Activated naive CD4-positive, alpha-beta T cell treated with anti-CD3 and anti-CD28 coated beads, Interleukin-2, amount 10 ng/mL, durations not matched to agents 7 days and 5 days (primary cell): ENCODE measurements at regions not wholly inside any gene's neighbourhood (a gene's known extent, or its start where the extent isn't known, plus 50 kb on each side); places are given as distances from the start of the nearest gene placed in this dataset.
"Not testable (repeated sequence)": the region's sequence is repeated elsewhere in the genome, so short reads cannot be mapped to it uniquely, and the experiment has no call there.

ENCODE experiments used
- CTCF ChIA-PET: fragments of 350-600 bp; sonication (Branson Sonifier 250); formaldehyde crosslinking; loops from one replicate; lab custom pipeline; 2021; ENCODE audit warnings: antibody characterized with exemption; lab: Charles Lee
- DNase-seq: peaks from one replicate; pipeline ENCODE4 v3.0.0-alpha.2; 2020
- H3K27ac Mint-ChIP-seq: one replicate; pipeline ENCODE4 v1.8.0; 2021; ENCODE audit warnings: mild to moderate bottlenecking, moderate library complexity, mixed read lengths
- H3K27me3 Mint-ChIP-seq: one replicate; pipeline ENCODE4 v1.8.0; 2021; ENCODE audit warnings: mild to moderate bottlenecking, mixed read lengths
- H3K36me3 Mint-ChIP-seq: one replicate; pipeline ENCODE4 v1.8.0; 2021; ENCODE audit warnings: mixed read lengths
- H3K4me1 Mint-ChIP-seq: one replicate; pipeline ENCODE4 v1.8.0; 2021; ENCODE audit warnings: mixed read lengths
- H3K4me3 Mint-ChIP-seq: one replicate; pipeline ENCODE4 v1.8.0; 2021; ENCODE audit warnings: mild to moderate bottlenecking, moderate library complexity, mixed read lengths
- H3K9me3 Mint-ChIP-seq: one replicate; pipeline ENCODE4 v1.8.0; 2021; ENCODE audit warnings: mixed read lengths

GRCh38 chr5:8726383-8727036, 819.4 kb downstream of the SEMA5A start:
- Mint-ChIP-seq H3K27ac (no peak overlapping the region), H3K27me3 (no peaks in the 10 kb centered on the region), H3K4me3 (no peak overlapping the region), H3K36me3 (no peaks in the 10 kb centered on the region), H3K9me3 (peaks cover 15% of the 10 kb centered on the region), H3K4me1 (no peaks in the 10 kb centered on the region)
- CTCF ChIA-PET, result no interaction called here
- DNase-seq, result no peak

DNA sequence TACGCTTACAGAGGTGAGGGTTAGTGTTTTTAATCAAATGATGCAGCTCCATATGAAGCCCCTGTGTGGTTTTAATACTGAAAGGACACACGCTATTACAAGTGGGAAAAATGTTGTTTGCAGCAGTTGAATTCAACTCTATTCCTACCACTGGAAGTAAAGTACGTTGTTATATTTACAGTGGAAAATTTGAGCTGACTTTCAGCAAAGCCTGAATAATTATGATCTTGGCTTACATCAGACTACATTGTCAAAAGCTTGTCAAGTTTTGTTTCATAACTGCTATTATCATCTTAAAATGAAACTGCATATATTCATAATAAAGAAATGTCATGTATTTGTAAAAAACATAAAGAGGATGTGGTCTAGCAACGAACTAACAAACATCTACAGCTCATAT, 818.5 kb downstream of the SEMA5A start:
- peaks cover 15% of the 10 kb centered on the region for H3K9me3 Mint-ChIP-seq
- CTCF ChIA-PET, result no interaction called here
- no peak overlapping the region for H3K4me3 Mint-ChIP-seq
- H3K4me1 Mint-ChIP-seq, result no peaks in the 10 kb centered on the region
- no peaks in the 10 kb centered on the region for H3K36me3 Mint-ChIP-seq
- H3K27me3 Mint-ChIP-seq, result no peaks in the 10 kb centered on the region
- no peak overlapping the region for H3K27ac Mint-ChIP-seq
- no peak for DNase-seq

GRCh38 chr5:8729437-8729836, 816.4 kb downstream of the SEMA5A start:
- CTCF ChIA-PET, result no interaction called here
- no peak overlapping the region for H3K27ac Mint-ChIP-seq
- H3K27me3 Mint-ChIP-seq, result no peaks in the 10 kb centered on the region
- no peak overlapping the region for H3K4me3 Mint-ChIP-seq
- peaks cover 15% of the 10 kb centered on the region for H3K9me3 Mint-ChIP-seq
- H3K36me3 Mint-ChIP-seq, result no peaks in the 10 kb centered on the region
- no peaks in the 10 kb centered on the region for H3K4me1 Mint-ChIP-seq
- DNase-seq, result no peak

DNA sequence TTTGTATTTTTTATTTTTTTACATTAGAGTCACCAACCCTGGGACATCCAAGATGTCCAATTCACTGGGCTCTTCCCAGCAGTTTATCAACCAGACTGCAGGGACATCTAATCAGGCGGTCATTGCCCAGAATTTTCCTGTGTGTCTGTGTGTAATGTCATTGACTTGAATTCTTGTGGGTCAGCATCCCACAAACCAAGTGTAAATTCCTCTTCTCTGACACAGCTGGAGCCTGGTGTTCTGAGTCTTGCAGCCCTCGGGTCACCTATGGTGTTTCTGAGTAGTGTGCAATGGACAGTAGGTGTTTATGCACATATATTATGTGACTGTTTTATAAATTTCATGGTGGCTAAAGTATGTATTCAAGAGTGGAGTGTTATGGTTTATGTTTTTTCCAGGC, 815.7 kb downstream of the SEMA5A start:
- CTCF ChIA-PET, result no interaction called here
- peaks cover 15% of the 10 kb centered on the region for H3K9me3 Mint-ChIP-seq
- H3K36me3 Mint-ChIP-seq, result no peaks in the 10 kb centered on the region
- no peak overlapping the region for H3K27ac Mint-ChIP-seq
- no peak overlapping the region for H3K4me3 Mint-ChIP-seq
- no peaks in the 10 kb centered on the region for H3K27me3 Mint-ChIP-seq
- no peak for DNase-seq
- H3K4me1 Mint-ChIP-seq, result no peaks in the 10 kb centered on the region

GRCh38 chr5:8731110-8731509, 814.8 kb downstream of the SEMA5A start:
- DNase-seq, H3K36me3 Mint-ChIP-seq, H3K27ac Mint-ChIP-seq, H3K4me3 Mint-ChIP-seq, H3K27me3 Mint-ChIP-seq, H3K4me1 Mint-ChIP-seq, CTCF ChIA-PET: not testable (repeated sequence)
- H3K9me3 Mint-ChIP-seq, result peaks cover 12% of the 10 kb centered on the region

DNA sequence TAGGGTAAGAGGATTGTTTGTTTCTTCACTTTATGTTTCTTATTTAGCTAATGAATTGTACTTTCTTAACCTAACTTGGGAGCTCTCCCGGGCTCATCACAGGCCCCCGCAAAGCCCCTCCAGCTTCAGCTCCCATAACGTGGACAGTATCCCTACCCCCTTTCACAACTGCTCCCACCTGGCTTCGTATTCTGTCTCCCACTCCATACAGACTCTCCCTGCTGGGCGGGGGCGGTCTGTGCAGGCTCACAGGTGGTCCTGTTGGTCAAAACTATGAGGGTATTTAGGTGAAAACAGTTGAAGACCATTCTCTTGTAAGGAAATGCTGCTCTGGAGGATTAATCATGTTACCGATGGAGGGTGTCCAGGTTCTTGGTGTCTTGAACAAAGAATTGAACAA, 805.3 kb downstream of the SEMA5A start:
- no peak overlapping the region for H3K27ac Mint-ChIP-seq
- no peaks in the 10 kb centered on the region for H3K27me3 Mint-ChIP-seq
- H3K4me3 Mint-ChIP-seq, result no peak overlapping the region
- H3K9me3 Mint-ChIP-seq, result peaks cover 15% of the 10 kb centered on the region
- DNase-seq, result no peak
- H3K4me1 Mint-ChIP-seq, result no peaks in the 10 kb centered on the region
- CTCF ChIA-PET, result no interaction called here
- H3K36me3 Mint-ChIP-seq, result no peaks in the 10 kb centered on the region

DNA sequence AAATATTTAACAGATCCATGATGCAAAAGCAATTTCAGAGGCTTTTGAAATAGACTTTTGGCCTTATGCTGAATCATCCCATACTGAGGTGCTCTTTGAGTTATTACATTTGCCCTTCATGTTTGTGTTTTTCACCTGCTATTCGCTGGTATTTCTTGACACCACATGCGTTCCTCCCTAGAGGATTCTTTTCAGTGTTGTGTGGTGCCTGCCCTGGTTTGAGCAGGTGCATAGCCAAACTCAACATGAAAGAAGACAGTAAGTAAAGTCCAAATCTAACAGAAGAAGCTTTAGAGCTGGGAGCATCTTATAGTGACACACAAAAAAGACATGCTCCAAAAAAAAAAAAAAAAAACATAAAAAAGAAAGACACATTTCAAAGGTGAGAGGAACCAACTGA, 796.3 kb downstream of the SEMA5A start:
- CTCF ChIA-PET, result no interaction called here
- no peak for DNase-seq

DNA sequence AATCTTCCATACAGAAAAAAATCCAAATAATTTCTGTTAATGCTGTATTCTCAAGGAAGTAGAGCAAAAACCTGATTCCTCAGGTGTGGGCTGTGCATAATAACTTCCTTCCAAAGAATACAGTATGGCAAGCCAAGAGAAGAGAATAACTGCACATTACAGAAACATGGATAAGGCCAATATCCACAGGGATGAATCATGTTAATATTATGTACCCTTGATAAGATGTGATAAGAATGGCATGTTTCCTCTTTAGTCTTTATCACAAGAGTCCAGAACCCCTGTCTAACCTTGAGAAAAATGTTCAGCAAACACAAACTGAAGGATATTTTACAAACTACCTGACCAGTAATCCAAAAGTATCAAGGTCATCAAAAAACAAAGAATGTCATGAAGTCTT, 795.8 kb downstream of the SEMA5A start:
- Mint-ChIP-seq H3K27me3 (no peaks in the 10 kb centered on the region), H3K36me3 (no peaks in the 10 kb centered on the region), H3K4me1 (no peaks in the 10 kb centered on the region), H3K27ac (no peak overlapping the region), H3K4me3 (no peak overlapping the region), H3K9me3 (peaks cover 5% of the 10 kb centered on the region)
- CTCF ChIA-PET, result no interaction called here
- DNase-seq, result no peak

More for the DNA sequence above, 796.3 kb downstream of the SEMA5A start:
- Mint-ChIP-seq H3K27me3 (no peaks in the 10 kb centered on the region), H3K4me1 (no peaks in the 10 kb centered on the region), H3K36me3 (no peaks in the 10 kb centered on the region), H3K4me3 (no peak overlapping the region), H3K27ac (no peak overlapping the region), H3K9me3 (peaks cover 5% of the 10 kb centered on the region)

DNA sequence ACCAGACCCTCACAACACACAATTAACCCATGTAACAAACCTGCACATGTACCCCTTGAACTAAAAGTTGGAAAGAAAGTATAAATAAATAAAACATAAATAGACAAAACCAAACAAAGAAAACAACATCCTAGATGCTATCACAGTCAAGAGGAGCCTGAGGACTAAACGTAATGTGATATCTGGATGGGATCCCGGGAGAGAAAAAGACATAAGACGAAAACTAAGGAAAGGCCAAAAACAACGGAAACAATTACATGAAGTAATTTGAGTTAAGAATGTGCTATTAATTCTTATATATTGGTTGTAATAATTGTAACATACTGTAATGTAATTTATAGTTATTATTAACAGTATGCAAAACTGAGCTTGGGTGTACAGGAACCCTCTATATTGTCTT, 793.9 kb downstream of the SEMA5A start:
- Mint-ChIP-seq H3K36me3 (no peaks in the 10 kb centered on the region), H3K4me3 (no peak overlapping the region), H3K27me3 (no peaks in the 10 kb centered on the region), H3K27ac (no peak overlapping the region), H3K9me3 (peaks cover 5% of the 10 kb centered on the region), H3K4me1 (no peaks in the 10 kb centered on the region)
- CTCF ChIA-PET, result no interaction called here
- no peak for DNase-seq

GRCh38 chr5:8752595-8752994, 793.3 kb downstream of the SEMA5A start:
- CTCF ChIA-PET, result no interaction called here
- no peaks in the 10 kb centered on the region for H3K4me1 Mint-ChIP-seq
- peaks cover 5% of the 10 kb centered on the region for H3K9me3 Mint-ChIP-seq
- H3K27ac Mint-ChIP-seq, result no peak overlapping the region
- no peak overlapping the region for H3K4me3 Mint-ChIP-seq
- H3K36me3 Mint-ChIP-seq, result no peaks in the 10 kb centered on the region
- no peak for DNase-seq
- no peaks in the 10 kb centered on the region for H3K27me3 Mint-ChIP-seq

- Mint-ChIP-seq H3K4me1 (no peaks in the 10 kb centered on the region), H3K27me3 (no peaks in the 10 kb centered on the region), H3K9me3 (peaks cover 11% of the 10 kb centered on the region), H3K4me3 (no peak overlapping the region), H3K27ac (no peak overlapping the region), H3K36me3 (no peaks in the 10 kb centered on the region)
- CTCF ChIA-PET, result no interaction called here
- DNase-seq, result no peak
Measured at GRCh38 chr5:8756498-8757084, 789.3 kb downstream of the SEMA5A start.

GRCh38 chr5:8765886-8766285, 780.0 kb downstream of the SEMA5A start:
- H3K4me1 Mint-ChIP-seq, result no peaks in the 10 kb centered on the region
- CTCF ChIA-PET, result no interaction called here
- no peak overlapping the region for H3K4me3 Mint-ChIP-seq
- H3K9me3 Mint-ChIP-seq, result peaks cover 3% of the 10 kb centered on the region
- H3K27me3 Mint-ChIP-seq, result no peaks in the 10 kb centered on the region
- H3K36me3 Mint-ChIP-seq, result no peaks in the 10 kb centered on the region
- DNase-seq, result no peak
- no peak overlapping the region for H3K27ac Mint-ChIP-seq

DNA sequence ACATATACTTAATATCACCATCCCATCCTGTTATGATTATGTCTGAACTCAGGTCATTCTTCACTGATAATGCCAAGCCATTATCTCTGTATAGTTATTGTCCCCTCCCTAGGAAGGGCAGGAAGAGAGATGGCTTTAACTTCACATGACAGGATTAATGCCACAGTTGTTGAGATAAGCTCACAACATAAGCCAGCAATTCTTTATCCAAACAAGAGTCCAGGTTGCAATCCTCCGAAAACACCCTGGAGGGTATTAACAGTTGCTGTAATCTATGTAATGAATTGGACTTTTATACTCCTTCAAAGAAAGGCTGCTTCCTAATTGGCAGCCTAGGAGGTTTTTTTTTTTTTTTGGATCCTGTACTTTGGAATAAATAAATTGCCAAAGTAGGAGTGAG, 779.4 kb downstream of the SEMA5A start:
- H3K27me3 Mint-ChIP-seq, result no peaks in the 10 kb centered on the region
- no peaks in the 10 kb centered on the region for H3K4me1 Mint-ChIP-seq
- peaks cover 3% of the 10 kb centered on the region for H3K9me3 Mint-ChIP-seq
- H3K4me3 Mint-ChIP-seq, result no peak overlapping the region
- CTCF ChIA-PET, result no interaction called here
- H3K27ac Mint-ChIP-seq, result no peak overlapping the region
- H3K36me3 Mint-ChIP-seq, result no peaks in the 10 kb centered on the region
- no peak for DNase-seq

GRCh38 chr5:8767111-8767510, 778.8 kb downstream of the SEMA5A start:
- no peak for DNase-seq
- H3K36me3 Mint-ChIP-seq, result no peaks in the 10 kb centered on the region
- H3K4me1 Mint-ChIP-seq, result no peaks in the 10 kb centered on the region
- no peak overlapping the region for H3K4me3 Mint-ChIP-seq
- no peak overlapping the region for H3K27ac Mint-ChIP-seq
- peaks cover 3% of the 10 kb centered on the region for H3K9me3 Mint-ChIP-seq
- CTCF ChIA-PET, result no interaction called here
- H3K27me3 Mint-ChIP-seq, result no peaks in the 10 kb centered on the region

GRCh38 chr5:8767746-8768145, 778.1 kb downstream of the SEMA5A start:
- Mint-ChIP-seq H3K27me3 (no peaks in the 10 kb centered on the region), H3K9me3 (peaks cover 3% of the 10 kb centered on the region), H3K4me1 (no peaks in the 10 kb centered on the region), H3K36me3 (no peaks in the 10 kb centered on the region), H3K4me3 (no peak overlapping the region), H3K27ac (no peak overlapping the region)
- no peak for DNase-seq
- CTCF ChIA-PET, result no interaction called here
